IPS-15b (cell line): ENCODE measurements at regions not wholly inside any gene's neighbourhood (a gene's known extent, or its start where the extent isn't known, plus 50 kb on each side); places are given as distances from the start of the nearest gene placed in this dataset.

ENCODE experiments used
- H3K27me3 ChIP-seq: one replicate; pipeline ENCODE4 v1.6.1; 2013; ENCODE audit warnings: low read length; ENCODE audit not compliant: control insufficient read depth, insufficient read depth
- H3K36me3 ChIP-seq: one replicate; pipeline ENCODE4 v1.6.1; 2013; ENCODE audit warnings: low read length; ENCODE audit not compliant: control insufficient read depth, insufficient read depth
- H3K4me1 ChIP-seq: one replicate; pipeline ENCODE4 v1.6.1; 2013; ENCODE audit warnings: mild to moderate bottlenecking, low read length; ENCODE audit not compliant: control insufficient read depth, insufficient read depth
- H3K4me3 ChIP-seq: one replicate; pipeline ENCODE4 v1.5.1; 2013; ENCODE audit warnings: low read depth, low read length
- H3K9ac ChIP-seq: one replicate; pipeline ENCODE4 v1.6.1; 2013; ENCODE audit warnings: low read depth, mild to moderate bottlenecking, low read length
- H3K9me3 ChIP-seq: one replicate; pipeline ENCODE4 v1.6.1; 2013; ENCODE audit warnings: mild to moderate bottlenecking, low read length; ENCODE audit not compliant: control insufficient read depth, insufficient read depth

DNA sequence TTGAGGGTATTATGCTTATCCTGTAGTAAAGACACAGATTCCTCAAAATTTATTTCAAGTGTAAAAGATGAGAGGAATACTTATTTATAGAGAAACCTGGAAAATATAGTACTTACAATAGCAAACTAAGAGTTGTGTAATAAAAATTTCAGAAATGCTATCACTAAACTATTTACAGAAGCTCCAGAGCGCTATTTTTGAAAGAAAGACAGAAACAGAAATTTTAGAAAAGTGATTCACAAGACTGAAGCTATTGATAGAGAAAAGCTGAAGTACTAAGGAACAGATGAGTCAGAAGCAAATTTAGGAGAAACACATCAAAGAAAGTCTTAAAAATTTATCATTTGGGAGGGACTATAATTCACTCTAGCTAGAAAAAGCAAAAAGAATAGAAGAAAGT lies 1174.2 kb downstream of the DIAPH3 start:
- Histone ChIP-seq H3K4me3 (no peak overlapping the region), H3K36me3 (no peaks in the 10 kb centered on the region), H3K27me3 (no peaks in the 10 kb centered on the region), H3K9ac (no peak overlapping the region), H3K9me3 (no peaks in the 10 kb centered on the region), H3K4me1 (no peaks in the 10 kb centered on the region)

DNA sequence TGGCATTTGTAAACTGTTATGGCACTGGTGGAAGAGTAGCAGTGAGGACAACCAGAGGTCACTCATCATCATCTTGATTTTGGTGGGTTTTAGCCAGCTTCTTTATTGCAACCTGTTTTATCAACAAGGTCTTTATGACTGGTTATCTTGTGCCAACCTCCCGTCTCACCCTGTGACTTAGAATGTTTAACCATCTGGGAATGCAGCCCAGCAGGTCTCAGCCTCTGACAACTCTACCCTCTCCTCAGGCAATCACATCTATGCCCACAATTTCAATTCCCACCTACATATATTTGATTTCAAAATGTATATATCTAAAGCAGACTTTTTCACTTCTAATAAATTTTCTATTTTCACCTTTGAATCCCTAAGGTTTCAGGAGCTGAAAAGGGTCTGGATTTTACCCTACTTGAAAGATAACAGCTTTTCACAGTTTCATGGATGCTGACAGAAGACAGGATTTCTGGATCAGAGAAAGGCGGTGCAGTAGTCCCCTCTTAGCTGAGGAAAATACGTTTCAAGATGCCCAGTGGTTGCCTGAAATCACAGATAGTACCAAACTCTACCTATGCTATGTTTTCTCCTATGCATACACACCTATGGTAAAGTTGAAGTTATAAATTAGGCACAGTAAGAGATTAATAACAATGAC lies 1171.8 kb downstream of the DIAPH3 start:
- Histone ChIP-seq H3K4me3 (no peak overlapping the region), H3K9me3 (no peaks in the 10 kb centered on the region), H3K36me3 (no peaks in the 10 kb centered on the region), H3K4me1 (no peaks in the 10 kb centered on the region), H3K27me3 (no peaks in the 10 kb centered on the region), H3K9ac (no peak overlapping the region)

DNA sequence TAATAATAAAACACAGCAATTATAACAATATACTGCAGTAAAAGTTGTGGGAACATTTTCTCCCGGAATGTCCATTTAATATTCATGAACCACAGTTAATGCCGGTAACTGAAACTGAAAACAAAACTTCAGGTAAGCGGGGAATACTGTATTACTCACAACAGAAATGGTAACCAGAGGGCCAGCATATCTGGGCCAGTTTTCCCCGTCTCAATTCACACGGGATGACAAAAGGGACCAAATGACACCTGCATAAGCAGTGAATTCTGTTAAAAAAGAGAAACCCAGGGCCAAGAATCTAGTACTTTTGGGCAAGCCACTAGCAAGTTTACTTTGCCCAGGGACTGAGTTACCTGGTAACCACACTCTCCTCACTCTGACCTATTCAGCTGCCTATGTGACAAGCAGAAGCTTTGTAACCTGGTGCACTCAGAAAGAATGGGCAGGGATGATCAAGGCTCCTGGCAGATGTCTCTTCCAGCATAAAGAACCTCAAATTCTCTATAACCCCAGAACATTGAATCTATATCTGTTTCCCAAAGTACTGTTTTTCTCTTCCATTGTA lies 1171.2 kb downstream of the DIAPH3 start:
- H3K9me3 ChIP-seq = no peaks in the 10 kb centered on the region
- no peaks in the 10 kb centered on the region for H3K36me3 ChIP-seq
- H3K27me3 ChIP-seq = no peaks in the 10 kb centered on the region
- no peak overlapping the region for H3K9ac ChIP-seq
- no peak overlapping the region for H3K4me3 ChIP-seq
- no peaks in the 10 kb centered on the region for H3K4me1 ChIP-seq

- Histone ChIP-seq H3K4me1 (no peaks in the 10 kb centered on the region), H3K36me3 (no peaks in the 10 kb centered on the region), H3K9ac (no peak overlapping the region), H3K4me3 (no peak overlapping the region), H3K9me3 (no peaks in the 10 kb centered on the region), H3K27me3 (no peaks in the 10 kb centered on the region)
Measured at GRCh38 chr13:58994077-58994476, 1169.7 kb downstream of the DIAPH3 start.

- Histone ChIP-seq H3K9ac (no peak overlapping the region), H3K9me3 (no peaks in the 10 kb centered on the region), H3K4me1 (no peaks in the 10 kb centered on the region), H3K4me3 (no peak overlapping the region), H3K36me3 (no peaks in the 10 kb centered on the region), H3K27me3 (no peaks in the 10 kb centered on the region)
Measured at GRCh38 chr13:58994777-58995176, 1169.0 kb downstream of the DIAPH3 start.

DNA sequence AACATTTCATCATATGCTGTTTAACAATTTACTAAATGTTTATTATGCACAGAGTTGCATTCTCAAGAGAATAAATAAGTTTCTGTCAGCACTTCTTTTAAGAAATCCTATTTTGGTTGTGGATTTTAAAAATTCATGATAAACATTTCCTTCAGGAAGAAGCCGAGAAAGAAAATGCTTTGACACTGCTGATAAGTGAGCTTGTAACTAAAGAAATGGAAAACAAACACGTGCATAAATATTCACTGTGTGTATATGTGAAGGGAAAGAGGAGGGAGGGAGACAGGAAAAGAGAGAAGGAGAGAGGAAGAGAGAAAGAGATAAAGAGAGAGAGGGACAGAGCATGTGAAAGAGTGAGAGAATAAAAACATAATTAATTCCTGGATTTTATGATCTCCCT lies 1165.0 kb downstream of the DIAPH3 start:
- Histone ChIP-seq H3K9ac (no peak overlapping the region), H3K36me3 (no peaks in the 10 kb centered on the region), H3K9me3 (no peaks in the 10 kb centered on the region), H3K4me3 (no peak overlapping the region), H3K4me1 (no peaks in the 10 kb centered on the region), H3K27me3 (no peaks in the 10 kb centered on the region)

GRCh38 chr13:58999851-59000250 lies 1163.9 kb downstream of the DIAPH3 start:
- H3K4me1 ChIP-seq = no peaks in the 10 kb centered on the region
- no peaks in the 10 kb centered on the region for H3K27me3 ChIP-seq

DNA sequence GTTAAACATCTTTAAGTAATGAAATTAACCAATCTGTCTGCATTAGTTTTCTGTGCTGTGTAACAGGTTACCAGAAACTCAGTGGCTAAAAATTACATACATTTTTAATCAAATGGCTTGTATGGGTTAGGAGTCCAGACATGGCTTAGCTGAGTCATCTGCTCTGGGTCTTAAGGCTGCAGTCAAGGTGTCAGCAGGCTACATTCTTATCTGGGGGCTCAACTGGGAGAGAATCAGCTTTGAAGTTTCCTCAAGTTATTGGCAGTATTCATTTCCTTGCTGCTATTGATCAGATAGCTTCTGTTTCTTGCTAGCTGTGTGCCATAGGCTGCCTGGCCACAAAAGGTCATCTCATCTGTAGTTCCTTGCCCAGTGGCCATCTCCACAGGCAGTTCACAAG lies 1163.0 kb downstream of the DIAPH3 start:
- H3K36me3 ChIP-seq = no peaks in the 10 kb centered on the region
- no peaks in the 10 kb centered on the region for H3K9me3 ChIP-seq

More at GRCh38 chr13:58999851-59000250, 1163.9 kb downstream of the DIAPH3 start:
- H3K9ac ChIP-seq = no peak overlapping the region
- H3K9me3 ChIP-seq = no peaks in the 10 kb centered on the region
- H3K4me3 ChIP-seq = no peak overlapping the region
- no peaks in the 10 kb centered on the region for H3K36me3 ChIP-seq

GRCh38 chr13:59012731-59013130 lies 1151.0 kb downstream of the DIAPH3 start:
- Histone ChIP-seq H3K27me3 (no peaks in the 10 kb centered on the region), H3K4me3 (no peak overlapping the region), H3K9me3 (no peaks in the 10 kb centered on the region), H3K36me3 (no peaks in the 10 kb centered on the region), H3K4me1 (no peaks in the 10 kb centered on the region), H3K9ac (no peak overlapping the region)

More for the DNA sequence above, 1163.0 kb downstream of the DIAPH3 start:
- Histone ChIP-seq H3K9ac (no peak overlapping the region), H3K4me1 (no peaks in the 10 kb centered on the region), H3K27me3 (no peaks in the 10 kb centered on the region), H3K4me3 (no peak overlapping the region)

DNA sequence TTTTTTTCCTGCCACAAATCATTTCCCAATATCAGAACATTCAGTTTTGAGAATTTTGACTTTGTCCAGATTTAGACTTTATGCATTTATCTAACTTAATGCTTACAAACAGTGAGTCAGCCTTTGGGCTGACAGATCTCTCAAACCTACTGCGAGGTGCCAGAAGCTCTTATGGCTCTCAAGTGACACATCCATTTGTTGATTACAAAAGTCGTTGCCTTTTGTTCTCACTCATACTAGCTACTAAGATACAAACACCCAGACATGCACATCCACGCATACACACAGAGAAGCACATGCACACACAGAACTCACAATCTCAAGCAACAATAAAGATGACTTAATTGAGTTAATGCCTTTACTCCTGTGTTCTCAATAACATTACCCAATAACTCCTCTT lies 1147.5 kb downstream of the DIAPH3 start:
- Histone ChIP-seq H3K4me1 (no peaks in the 10 kb centered on the region), H3K36me3 (no peaks in the 10 kb centered on the region), H3K27me3 (no peaks in the 10 kb centered on the region), H3K9ac (no peak overlapping the region), H3K9me3 (no peaks in the 10 kb centered on the region), H3K4me3 (no peak overlapping the region)

GRCh38 chr13:59024434-59024833 lies 1139.3 kb downstream of the DIAPH3 start:
- Histone ChIP-seq H3K4me1 (no peaks in the 10 kb centered on the region), H3K9me3 (no peaks in the 10 kb centered on the region), H3K4me3 (no peak overlapping the region), H3K9ac (no peak overlapping the region), H3K36me3 (no peaks in the 10 kb centered on the region), H3K27me3 (no peaks in the 10 kb centered on the region)

DNA sequence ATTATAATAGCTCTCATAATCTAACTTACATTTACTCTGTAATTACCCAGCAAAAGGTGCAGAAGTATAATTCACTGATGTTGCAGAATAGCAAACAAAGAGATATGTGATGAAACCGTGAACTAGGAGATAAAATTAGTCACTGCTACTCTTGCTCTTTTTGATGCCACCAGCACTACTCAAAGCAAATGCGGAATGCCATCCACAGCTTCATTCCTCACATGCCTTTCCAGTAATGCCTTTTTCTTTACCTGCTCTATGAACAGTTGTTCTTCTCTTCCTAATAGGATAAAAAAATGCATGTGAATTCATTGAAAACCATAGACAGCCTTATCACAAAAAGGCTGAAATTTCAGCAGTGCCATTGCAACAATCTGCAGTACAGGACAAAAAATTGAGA lies 1129.5 kb downstream of the DIAPH3 start:
- H3K9me3 ChIP-seq = no peaks in the 10 kb centered on the region
- no peaks in the 10 kb centered on the region for H3K36me3 ChIP-seq
- no peaks in the 10 kb centered on the region for H3K27me3 ChIP-seq
- no peak overlapping the region for H3K4me3 ChIP-seq
- no peak overlapping the region for H3K9ac ChIP-seq
- no peaks in the 10 kb centered on the region for H3K4me1 ChIP-seq
